Immature natural killer cell (primary cell): ENCODE measurements at regions not wholly inside any gene's neighbourhood (a gene's known extent, or its start where the extent isn't known, plus 50 kb on each side); places are given as distances from the start of the nearest gene placed in this dataset.
A peak's percentile ranks its signal among the peaks of the same experiment; 100 is the strongest.

Experiments used
- DNase-seq, 3 donors: peaks; one replicate each; pipeline ENCODE4 v3.0.0; 2022; ENCODE audit warnings: mixed read lengths in 1 of 3
- H3K27ac Mint-ChIP-seq, 6 donors: one replicate each; pipeline ENCODE4 v1.8.0; 2020; ENCODE audit warnings: mixed read lengths in 6 of 6, mild to moderate bottlenecking in 5 of 6, inconsistent platforms in 4 of 6, moderate library complexity in 3 of 6
- H3K27me3 Mint-ChIP-seq, 3 donors: one replicate each; pipeline ENCODE4 v1.8.0; 2020 to 2021; ENCODE audit warnings: low read depth in 3 of 3, mild to moderate bottlenecking in 3 of 3, mixed read lengths in 3 of 3, moderate library complexity in 3 of 3, inconsistent platforms in 1 of 3
- H3K36me3 Mint-ChIP-seq, 3 donors: one replicate each; pipeline ENCODE4 v1.8.0; 2020; ENCODE audit warnings: mixed read lengths in 3 of 3, inconsistent platforms in 2 of 3, mild to moderate bottlenecking in 2 of 3
- H3K4me1 Mint-ChIP-seq, 2 donors: one replicate each; pipeline ENCODE4 v1.8.0; 2020; ENCODE audit warnings: inconsistent platforms in 2 of 2, mild to moderate bottlenecking in 2 of 2, mixed read lengths in 2 of 2, moderate library complexity in 1 of 2
- H3K4me3 Mint-ChIP-seq, 5 donors: one replicate each; pipeline ENCODE4 v1.8.0; 2020; ENCODE audit warnings: mild to moderate bottlenecking in 5 of 5, mixed read lengths in 5 of 5, inconsistent platforms in 3 of 5, moderate library complexity in 3 of 5
- H3K9me3 Mint-ChIP-seq, 6 donors: one replicate each; pipeline ENCODE4 v1.8.0; 2020; ENCODE audit warnings: mild to moderate bottlenecking in 6 of 6, mixed read lengths in 6 of 6, inconsistent platforms in 4 of 6, moderate library complexity in 3 of 6

GRCh38 chr2:9737053-9737875 is 106.0 kb upstream of the TAF1B start:
- Mint-ChIP-seq H3K4me1 (peaks cover 52 to 74% of the 10 kb centered on the region in 2 donors), H3K27ac (peak overlapping the region; percentile 26 to 99 (median 84)), H3K9me3 (peaks cover 0 to 5% (median 3%) of the 10 kb centered on the region in 6 donors), H3K4me3 (peak overlapping the region in 1 of 5 donors; percentile 87), H3K36me3 (peaks cover 3 to 6% (median 4%) of the 10 kb centered on the region in 3 donors), H3K27me3 (peaks cover 0 to 3% (median 2%) of the 10 kb centered on the region in 3 donors)
- DNase-seq: no peak

GRCh38 chr2:9738062-9738461 is 105.2 kb upstream of the TAF1B start:
- Mint-ChIP-seq H3K27me3 (peaks cover 0 to 4% (median 2%) of the 10 kb centered on the region in 3 donors), H3K9me3 (peaks cover 0 to 5% (median 3%) of the 10 kb centered on the region in 6 donors), H3K4me1 (peaks cover 52 to 74% of the 10 kb centered on the region in 2 donors), H3K4me3 (peak overlapping the region; percentile 69 to 93 (median 81)), H3K36me3 (peaks cover 3 to 6% (median 4%) of the 10 kb centered on the region in 3 donors), H3K27ac (peak overlapping the region; percentile 77 to 99 (median 92))
- no peak for DNase-seq

GRCh38 chr2:9738535-9739496 is 104.5 kb upstream of the TAF1B start:
- H3K27ac Mint-ChIP-seq: peak overlapping the region; percentile 81 to 99 (median 92)
- H3K27me3 Mint-ChIP-seq: peaks cover 0 to 4% (median 2%) of the 10 kb centered on the region in 3 donors
- H3K4me1 Mint-ChIP-seq: peaks cover 52 to 74% of the 10 kb centered on the region in 2 donors
- peak overlapping the region; percentile 77 to 93 (median 84) for H3K4me3 Mint-ChIP-seq
- H3K9me3 Mint-ChIP-seq: peaks cover 0 to 5% (median 3%) of the 10 kb centered on the region in 6 donors
- peak in 1 of 3 donors; percentile 21 for DNase-seq
- peaks cover 3 to 6% (median 4%) of the 10 kb centered on the region in 3 donors for H3K36me3 Mint-ChIP-seq

- peak overlapping the region; percentile 77 to 93 (median 84) for H3K4me3 Mint-ChIP-seq
- peaks cover 0 to 4% (median 2%) of the 10 kb centered on the region in 3 donors for H3K27me3 Mint-ChIP-seq
- peaks cover 0 to 3% (median 0%) of the 10 kb centered on the region in 6 donors for H3K9me3 Mint-ChIP-seq
- H3K4me1 Mint-ChIP-seq: peaks cover 52 to 69% of the 10 kb centered on the region in 2 donors
- H3K36me3 Mint-ChIP-seq: peaks cover 3 to 4% (median 3%) of the 10 kb centered on the region in 3 donors
- H3K27ac Mint-ChIP-seq: peak overlapping the region; percentile 81 to 99 (median 92)
- peak; percentile 53 to 66 (median 65) for DNase-seq
These were observed 103.7 kb upstream of the TAF1B start for GRCh38 chr2:9739531-9739964.

- no peaks in the 10 kb centered on the region for H3K36me3 Mint-ChIP-seq
- H3K4me3 Mint-ChIP-seq: peak overlapping the region in 2 of 5 donors; percentile 9 to 55
- H3K4me1 Mint-ChIP-seq: peaks cover 46 to 59% of the 10 kb centered on the region in 2 donors
- DNase-seq: no peak
- H3K27ac Mint-ChIP-seq: peak overlapping the region in 3 of 6 donors; percentile 62 to 85 (median 75)
- H3K27me3 Mint-ChIP-seq: peaks cover 0 to 4% (median 2%) of the 10 kb centered on the region in 3 donors
- H3K9me3 Mint-ChIP-seq: no peaks in the 10 kb centered on the region
These were observed 102.7 kb upstream of the TAF1B start for GRCh38 chr2:9740382-9741073.

GRCh38 chr2:9741110-9741509 is 102.2 kb upstream of the TAF1B start:
- H3K4me3 Mint-ChIP-seq: peak overlapping the region in 3 of 5 donors; percentile 5 to 51 (median 26)
- peaks cover 40 to 53% of the 10 kb centered on the region in 2 donors for H3K4me1 Mint-ChIP-seq
- no peaks in the 10 kb centered on the region for H3K9me3 Mint-ChIP-seq
- peaks cover 0 to 4% (median 2%) of the 10 kb centered on the region in 3 donors for H3K27me3 Mint-ChIP-seq
- no peak for DNase-seq
- H3K27ac Mint-ChIP-seq: peak overlapping the region in 4 of 6 donors; percentile 31 to 84 (median 80)
- H3K36me3 Mint-ChIP-seq: no peaks in the 10 kb centered on the region

- Mint-ChIP-seq H3K27me3 (peaks cover 0 to 4% (median 2%) of the 10 kb centered on the region in 3 donors), H3K9me3 (no peaks in the 10 kb centered on the region), H3K27ac (peak overlapping the region in 1 of 6 donors; percentile 13), H3K36me3 (no peaks in the 10 kb centered on the region), H3K4me3 (no peak overlapping the region), H3K4me1 (peaks cover 30 to 38% of the 10 kb centered on the region in 2 donors)
- no peak for DNase-seq
These were observed 100.7 kb upstream of the TAF1B start for GRCh38 chr2:9742601-9743000.

GRCh38 chr2:9744256-9745004 is 98.8 kb upstream of the TAF1B start:
- Mint-ChIP-seq H3K27ac (no peak overlapping the region), H3K9me3 (no peaks in the 10 kb centered on the region), H3K4me3 (no peak overlapping the region), H3K27me3 (peaks cover 0 to 2% (median 2%) of the 10 kb centered on the region in 3 donors), H3K4me1 (peaks cover 12 to 25% of the 10 kb centered on the region in 2 donors), H3K36me3 (no peaks in the 10 kb centered on the region)
- DNase-seq: no peak

- H3K9me3 Mint-ChIP-seq: no peaks in the 10 kb centered on the region
- no peak overlapping the region for H3K4me3 Mint-ChIP-seq
- DNase-seq: no peak
- H3K27ac Mint-ChIP-seq: peak overlapping the region in 2 of 6 donors; percentile 49 to 71
- H3K4me1 Mint-ChIP-seq: peaks cover 6 to 22% of the 10 kb centered on the region in 2 donors
- H3K36me3 Mint-ChIP-seq: no peaks in the 10 kb centered on the region
- peaks cover 0 to 4% (median 2%) of the 10 kb centered on the region in 3 donors for H3K27me3 Mint-ChIP-seq
These were observed 97.9 kb upstream of the TAF1B start for GRCh38 chr2:9745153-9745899.

GRCh38 chr2:9747396-9747795 is 95.9 kb upstream of the TAF1B start:
- Mint-ChIP-seq H3K9me3 (no peaks in the 10 kb centered on the region), H3K36me3 (no peaks in the 10 kb centered on the region), H3K27ac (no peak overlapping the region), H3K4me1 (peaks cover 19 to 29% of the 10 kb centered on the region in 2 donors), H3K27me3 (peaks cover 0 to 3% (median 2%) of the 10 kb centered on the region in 3 donors), H3K4me3 (no peak overlapping the region)
- DNase-seq: no peak

GRCh38 chr2:9748577-9748976 is 94.7 kb upstream of the TAF1B start:
- Mint-ChIP-seq H3K27ac (peak overlapping the region in 1 of 6 donors; percentile 9), H3K4me1 (peaks cover 30 to 41% of the 10 kb centered on the region in 2 donors), H3K27me3 (peaks cover 0 to 3% (median 3%) of the 10 kb centered on the region in 3 donors), H3K9me3 (no peaks in the 10 kb centered on the region), H3K36me3 (no peaks in the 10 kb centered on the region), H3K4me3 (no peak overlapping the region)
- DNase-seq: no peak
